Sigmoid colon (tissue), 4 donors: ENCODE measurements at regions not wholly inside any gene's neighbourhood (a gene's known extent, or its start where the extent isn't known, plus 50 kb on each side); places are given as distances from the start of the nearest gene placed in this dataset.

ENCODE experiments used
- EP300 ChIP-seq, 4 donors: sonication (generic); formaldehyde crosslinking; IDR thresholded peaks; one replicate each; pipeline ENCODE4 v1.6.1; 2017; ENCODE audit warnings: antibody characterized with exemption in 4 of 4
- POLR2AphosphoS5 ChIP-seq, 4 donors: sonication (generic); formaldehyde crosslinking; IDR thresholded peaks; one replicate each; pipeline ENCODE4 v1.6.1; 2017; ENCODE audit warnings: antibody characterized with exemption in 4 of 4
- TF ChIP-seq, protein P1 (sequence below), 4 experiments: fragments of 450-650 bp in 3 of 4; fragments of 200-600 bp in 1 of 4; IDR thresholded peaks; one replicate each; pipeline ENCODE4 v1.5.1; 2016 to 2019; ENCODE audit warnings: antibody characterized with exemption in 4 of 4, mild to moderate bottlenecking in 3 of 4, moderate library complexity in 2 of 4

DNA sequence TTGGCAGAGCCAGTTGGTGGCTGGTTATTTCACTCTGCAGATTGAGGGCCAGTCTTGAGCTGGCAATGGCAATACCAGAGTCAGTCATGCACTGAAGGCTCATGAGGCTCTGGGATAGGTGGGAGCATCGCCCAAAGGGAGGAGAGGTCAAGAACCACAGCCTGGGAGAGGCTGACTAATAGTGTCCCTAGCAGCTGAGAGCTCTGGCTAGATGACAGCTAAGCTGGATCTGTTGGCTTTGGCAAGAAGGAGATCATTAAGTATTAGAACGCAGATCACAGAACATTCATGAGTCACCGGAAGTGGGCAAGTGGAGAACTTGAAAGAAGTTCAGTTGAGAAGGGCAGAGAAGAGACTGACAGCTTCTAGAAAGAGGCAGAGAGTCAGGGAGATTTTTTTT is 521.1 kb downstream of the NR2F2 start:
- no peak for TF ChIP-seq EP300 (IDR thresholded peaks at IDR 0.05)
- TF ChIP-seq, protein P1, sequence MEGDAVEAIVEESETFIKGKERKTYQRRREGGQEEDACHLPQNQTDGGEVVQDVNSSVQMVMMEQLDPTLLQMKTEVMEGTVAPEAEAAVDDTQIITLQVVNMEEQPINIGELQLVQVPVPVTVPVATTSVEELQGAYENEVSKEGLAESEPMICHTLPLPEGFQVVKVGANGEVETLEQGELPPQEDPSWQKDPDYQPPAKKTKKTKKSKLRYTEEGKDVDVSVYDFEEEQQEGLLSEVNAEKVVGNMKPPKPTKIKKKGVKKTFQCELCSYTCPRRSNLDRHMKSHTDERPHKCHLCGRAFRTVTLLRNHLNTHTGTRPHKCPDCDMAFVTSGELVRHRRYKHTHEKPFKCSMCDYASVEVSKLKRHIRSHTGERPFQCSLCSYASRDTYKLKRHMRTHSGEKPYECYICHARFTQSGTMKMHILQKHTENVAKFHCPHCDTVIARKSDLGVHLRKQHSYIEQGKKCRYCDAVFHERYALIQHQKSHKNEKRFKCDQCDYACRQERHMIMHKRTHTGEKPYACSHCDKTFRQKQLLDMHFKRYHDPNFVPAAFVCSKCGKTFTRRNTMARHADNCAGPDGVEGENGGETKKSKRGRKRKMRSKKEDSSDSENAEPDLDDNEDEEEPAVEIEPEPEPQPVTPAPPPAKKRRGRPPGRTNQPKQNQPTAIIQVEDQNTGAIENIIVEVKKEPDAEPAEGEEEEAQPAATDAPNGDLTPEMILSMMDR (IDR thresholded peaks at IDR 0.05) = no peak
- no peak for TF ChIP-seq POLR2AphosphoS5 (IDR thresholded peaks at IDR 0.05)
